Ascending aorta (tissue), 2 donors: ENCODE measurements at regions not wholly inside any gene's neighbourhood (a gene's known extent, or its start where the extent isn't known, plus 50 kb on each side); places are given as distances from the start of the nearest gene placed in this dataset.

Experiments used
- DNase-seq, 2 donors: peaks; one replicate each; pipeline ENCODE4 v3.0.0-alpha.2; 2019; ENCODE audit warnings: low spot score in 2 of 2
- H3K27ac ChIP-seq, 2 donors: fragments of 200-600 bp; sonication (generic); one replicate each; pipeline ENCODE4 v1.5.1; 2016 to 2017; ENCODE audit warnings: mild to moderate bottlenecking in 1 of 2
- H3K27me3 ChIP-seq: fragments of 200-600 bp; sonication (generic); one replicate; pipeline ENCODE4 v1.5.1; 2017
- H3K36me3 ChIP-seq, 2 donors: fragments of 200-600 bp; sonication (generic); one replicate each; pipeline ENCODE4 v1.5.1; 2016
- H3K4me1 ChIP-seq, 2 donors: fragments of 200-600 bp; sonication (generic); one replicate each; pipeline ENCODE4 v1.5.1; 2016 to 2017; ENCODE audit warnings: mild to moderate bottlenecking in 1 of 2
- H3K4me3 ChIP-seq, 2 donors: fragments of 200-600 bp; sonication (generic); one replicate each; pipeline ENCODE4 v1.5.1; 2016 to 2017; ENCODE audit warnings: mild to moderate bottlenecking in 1 of 2
- H3K9me3 ChIP-seq, 2 donors: fragments of 200-600 bp; sonication (generic); one replicate each; pipeline ENCODE4 v1.5.1; 2016
- CTCF ChIP-seq, 3 experiments: fragments of 200-600 bp in 2 of 3; fragments of 450-650 bp in 1 of 3; sonication (generic) in 2 of 3; IDR thresholded peaks; one replicate each; pipeline ENCODE4 v1.5.1; 2016 to 2019; ENCODE audit warnings: antibody characterized with exemption in 3 of 3, mild to moderate bottlenecking in 1 of 3, moderate library complexity in 1 of 3
- intact Hi-C: fragments of 100-400 bp; cut with DNase I; formaldehyde crosslinking; loops from one replicate; pipeline ENCODE4 v1.15.1; 2023

- TF ChIP-seq CTCF (IDR thresholded peaks at IDR 0.05), result no peak
- Histone ChIP-seq H3K36me3 (no peaks in the 10 kb centered on the region), H3K27ac (no peak overlapping the region), H3K9me3 (no peaks in the 10 kb centered on the region), H3K27me3 (no peaks in the 10 kb centered on the region), H3K4me1 (no peaks in the 10 kb centered on the region), H3K4me3 (no peak overlapping the region)
- no peak for DNase-seq
- intact Hi-C loops, result no loop called here
Measured at GRCh38 chr10:120768227-120768626, 82.9 kb upstream of the WDR11 start.

GRCh38 chr10:120770496-120770895 lies 80.7 kb upstream of the WDR11 start:
- Histone ChIP-seq H3K9me3 (no peaks in the 10 kb centered on the region), H3K27me3 (no peaks in the 10 kb centered on the region), H3K27ac (no peak overlapping the region), H3K36me3 (no peaks in the 10 kb centered on the region), H3K4me1 (no peaks in the 10 kb centered on the region), H3K4me3 (no peak overlapping the region)
- intact Hi-C loops, result no loop called here
- DNase-seq, result no peak
- TF ChIP-seq CTCF (IDR thresholded peaks at IDR 0.05), result no peak

DNA sequence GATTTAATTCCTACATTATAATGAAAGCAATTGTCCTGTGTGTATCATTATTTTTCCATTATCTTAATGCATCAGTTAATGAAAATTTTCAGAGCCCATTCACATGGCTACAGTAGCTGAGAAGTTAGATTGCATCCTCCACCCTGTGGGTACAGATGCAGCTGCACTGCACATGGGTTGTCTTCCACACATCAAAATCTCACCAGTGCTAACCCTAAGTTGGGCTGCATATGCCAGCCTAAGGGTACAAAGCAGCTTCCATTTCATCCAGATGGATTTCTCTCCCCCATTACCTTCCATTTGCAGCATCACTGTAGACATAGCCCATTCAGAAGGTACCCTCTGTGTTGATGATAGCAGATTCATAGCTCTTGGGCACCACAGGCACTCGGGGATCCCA lies 74.7 kb upstream of the WDR11 start:
- Histone ChIP-seq H3K4me1 (no peaks in the 10 kb centered on the region), H3K9me3 (no peaks in the 10 kb centered on the region), H3K4me3 (no peak overlapping the region), H3K36me3 (no peaks in the 10 kb centered on the region), H3K27me3 (no peaks in the 10 kb centered on the region), H3K27ac (no peak overlapping the region)
- no peak for DNase-seq
- no peak for TF ChIP-seq CTCF (IDR thresholded peaks at IDR 0.05)
- intact Hi-C loops, result no loop called here

DNA sequence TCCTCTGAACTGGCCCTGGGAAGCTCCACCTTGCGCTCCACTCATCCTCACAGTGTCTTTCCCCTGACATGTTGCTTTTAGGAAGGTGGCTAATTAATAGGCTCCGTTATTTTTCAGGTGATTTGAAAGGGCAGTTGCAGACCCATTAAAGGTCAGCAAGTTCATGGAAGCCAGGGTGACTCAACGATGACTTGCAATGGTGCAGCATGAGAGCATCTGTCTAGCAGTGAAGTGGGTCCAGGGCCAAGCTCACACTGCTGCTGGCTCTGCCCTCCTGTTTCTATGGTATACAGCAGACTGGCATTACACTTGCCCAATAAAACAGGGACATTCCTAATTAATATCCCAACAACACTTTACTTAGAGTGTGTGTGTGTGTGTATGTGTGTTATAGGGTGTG lies 68.8 kb upstream of the WDR11 start:
- Histone ChIP-seq H3K36me3 (no peaks in the 10 kb centered on the region), H3K27ac (no peak overlapping the region)
- no peak for TF ChIP-seq CTCF (IDR thresholded peaks at IDR 0.05)

GRCh38 chr10:120783098-120783497 lies 68.1 kb upstream of the WDR11 start:
- no peaks in the 10 kb centered on the region for H3K9me3 ChIP-seq
- no peak for DNase-seq
- no peak for TF ChIP-seq CTCF (IDR thresholded peaks at IDR 0.05)
- H3K27me3 ChIP-seq, result no peaks in the 10 kb centered on the region
- H3K27ac ChIP-seq, result no peak overlapping the region
- no peaks in the 10 kb centered on the region for H3K4me1 ChIP-seq
- no peak overlapping the region for H3K4me3 ChIP-seq
- H3K36me3 ChIP-seq, result no peaks in the 10 kb centered on the region
- intact Hi-C loops, result no loop called here

More for the DNA sequence above, 68.8 kb upstream of the WDR11 start:
- no peaks in the 10 kb centered on the region for H3K9me3 ChIP-seq
- intact Hi-C loops, result no loop called here
- no peak overlapping the region for H3K4me3 ChIP-seq
- no peaks in the 10 kb centered on the region for H3K4me1 ChIP-seq
- no peaks in the 10 kb centered on the region for H3K27me3 ChIP-seq
- no peak for DNase-seq

DNA sequence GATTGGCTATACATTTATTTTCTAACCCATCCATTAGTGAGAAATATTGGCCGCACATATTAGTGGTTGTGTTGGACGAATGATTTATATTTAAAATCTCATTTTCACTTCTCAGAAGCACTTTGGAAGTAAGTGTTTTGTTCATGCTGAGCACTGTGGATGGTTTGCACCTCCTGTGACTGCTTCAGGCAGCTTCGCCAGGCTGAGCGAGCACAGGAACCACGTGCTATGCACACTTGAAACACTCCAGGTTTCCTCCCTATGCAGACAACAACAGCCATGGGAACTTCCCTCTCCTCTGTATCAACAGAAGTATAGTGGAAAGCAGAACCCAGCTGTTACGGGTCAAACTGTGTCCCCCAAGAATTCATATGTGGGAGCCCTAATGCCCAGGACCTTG lies 67.3 kb upstream of the WDR11 start:
- no peak for DNase-seq
- H3K27me3 ChIP-seq, result no peaks in the 10 kb centered on the region
- H3K4me3 ChIP-seq, result no peak overlapping the region
- no peaks in the 10 kb centered on the region for H3K4me1 ChIP-seq
- no peaks in the 10 kb centered on the region for H3K9me3 ChIP-seq
- H3K36me3 ChIP-seq, result no peaks in the 10 kb centered on the region
- no peak for TF ChIP-seq CTCF (IDR thresholded peaks at IDR 0.05)
- intact Hi-C loops, result no loop called here
- no peak overlapping the region for H3K27ac ChIP-seq
